Fibroblast of gingiva (primary cell): ENCODE measurements at regions not wholly inside any gene's neighbourhood (a gene's known extent, or its start where the extent isn't known, plus 50 kb on each side); places are given as distances from the start of the nearest gene placed in this dataset.

Experiments used
- DNase-seq: peaks from one replicate; pipeline ENCODE4 v3.0.0-alpha.2; 2011; ENCODE audit warnings: low read depth

- DNase-seq: no peak
Observed at GRCh38 chr7:45358287-45358686, 200.7 kb downstream of the RAMP3 start.

DNA sequence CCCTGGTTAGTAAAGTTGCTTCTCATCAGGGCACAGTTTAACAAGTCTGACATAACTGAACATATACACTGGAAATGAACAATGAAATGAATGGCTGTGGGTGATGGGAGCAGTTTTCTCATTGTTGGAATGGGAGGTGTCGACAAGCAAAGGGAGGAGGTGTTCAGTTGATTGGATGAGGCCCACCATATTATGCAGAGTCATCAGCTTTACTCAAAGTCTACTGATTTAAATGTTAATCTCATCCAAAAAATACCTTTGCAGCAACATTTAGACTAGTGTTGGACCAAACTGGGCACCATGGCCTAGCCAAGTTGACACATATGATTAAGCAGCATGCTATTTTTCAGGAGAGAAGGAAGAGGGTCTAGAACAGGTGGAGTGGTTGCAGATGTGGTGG is 201.7 kb downstream of the RAMP3 start:
- DNase-seq: no peak

- no peak for DNase-seq
Observed at GRCh38 chr7:45359776-45360175, 202.2 kb downstream of the RAMP3 start.

DNA sequence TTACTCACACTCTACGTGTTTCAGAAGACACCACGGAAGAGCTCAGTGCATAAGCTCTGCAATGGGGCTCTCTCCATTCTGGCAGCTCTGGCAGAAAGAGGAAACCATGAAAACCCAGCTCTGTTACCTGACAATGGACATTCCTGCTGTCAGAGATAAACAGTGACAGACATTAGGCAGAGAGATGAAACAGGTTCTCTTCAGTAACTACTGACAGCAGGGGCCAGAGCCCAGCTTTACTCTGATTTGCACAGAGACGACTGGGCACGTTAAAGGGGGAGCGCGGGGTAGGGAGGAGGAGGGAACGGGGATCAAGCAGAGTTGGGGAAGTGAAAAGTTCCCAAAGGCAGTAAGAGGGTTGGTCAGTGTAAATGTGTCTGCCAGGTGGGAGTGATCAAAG is 206.1 kb downstream of the RAMP3 start:
- DNase-seq: no peak

- no peak for DNase-seq
Observed at GRCh38 chr7:45365341-45365740, 207.8 kb downstream of the RAMP3 start.

DNA sequence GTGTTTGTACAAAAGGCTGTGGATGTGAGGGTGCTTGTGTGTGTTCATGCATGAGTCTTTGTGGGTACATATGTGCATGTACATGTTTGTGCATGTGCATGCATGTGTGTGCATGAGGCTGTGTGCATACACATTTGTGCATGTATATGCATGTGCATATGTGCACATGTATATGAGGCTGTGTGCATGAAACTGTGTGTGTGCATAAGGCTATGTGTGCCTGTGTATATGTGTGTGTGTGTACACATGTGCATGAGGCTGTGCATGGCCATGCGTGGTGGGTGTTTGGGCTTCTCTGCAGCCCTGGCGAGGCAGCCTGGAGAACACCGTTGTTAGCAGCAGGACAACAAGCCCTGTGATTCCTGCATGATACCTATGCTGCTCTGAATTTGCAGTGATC is 207.7 kb upstream of the ADCY1 start:
- no peak for DNase-seq

GRCh38 chr7:45367026-45367425 is 207.1 kb upstream of the ADCY1 start:
- DNase-seq: no peak

DNA sequence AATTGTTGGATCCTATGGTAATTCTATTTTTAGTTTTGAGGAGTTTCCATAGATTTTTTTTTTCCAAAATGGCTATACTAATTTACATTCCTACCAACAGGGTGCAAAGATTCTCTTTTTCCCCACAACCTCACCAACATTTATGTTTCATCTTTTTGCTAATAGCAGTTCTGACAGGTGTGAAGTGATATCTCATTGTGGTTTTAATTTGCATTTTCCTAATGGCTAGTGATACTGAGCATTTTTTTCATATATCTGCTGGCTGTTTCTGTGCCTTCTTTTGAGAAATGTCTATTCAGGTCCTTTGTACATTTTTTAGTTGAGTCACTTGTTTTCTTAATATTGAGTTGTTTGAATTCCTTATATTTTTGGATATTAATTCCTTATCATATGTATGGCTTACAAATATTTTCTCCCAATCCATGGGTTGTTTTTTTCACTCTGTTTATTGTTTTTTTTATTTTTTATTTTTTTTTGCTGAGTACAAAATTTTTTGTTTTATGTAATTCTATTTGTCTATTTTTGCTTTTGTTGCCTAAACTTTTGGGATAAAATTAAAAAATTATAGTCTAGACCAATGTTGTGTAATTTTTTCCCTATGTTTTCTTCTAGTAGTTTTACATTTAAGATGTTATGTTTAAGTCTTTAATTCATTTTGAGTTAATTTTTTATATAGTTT is 205.9 kb upstream of the ADCY1 start:
- DNase-seq: no peak

- DNase-seq: no peak
Observed at GRCh38 chr7:45384499-45384898, 189.7 kb upstream of the ADCY1 start.

GRCh38 chr7:45387837-45388236 is 186.3 kb upstream of the ADCY1 start:
- DNase-seq: no peak

DNA sequence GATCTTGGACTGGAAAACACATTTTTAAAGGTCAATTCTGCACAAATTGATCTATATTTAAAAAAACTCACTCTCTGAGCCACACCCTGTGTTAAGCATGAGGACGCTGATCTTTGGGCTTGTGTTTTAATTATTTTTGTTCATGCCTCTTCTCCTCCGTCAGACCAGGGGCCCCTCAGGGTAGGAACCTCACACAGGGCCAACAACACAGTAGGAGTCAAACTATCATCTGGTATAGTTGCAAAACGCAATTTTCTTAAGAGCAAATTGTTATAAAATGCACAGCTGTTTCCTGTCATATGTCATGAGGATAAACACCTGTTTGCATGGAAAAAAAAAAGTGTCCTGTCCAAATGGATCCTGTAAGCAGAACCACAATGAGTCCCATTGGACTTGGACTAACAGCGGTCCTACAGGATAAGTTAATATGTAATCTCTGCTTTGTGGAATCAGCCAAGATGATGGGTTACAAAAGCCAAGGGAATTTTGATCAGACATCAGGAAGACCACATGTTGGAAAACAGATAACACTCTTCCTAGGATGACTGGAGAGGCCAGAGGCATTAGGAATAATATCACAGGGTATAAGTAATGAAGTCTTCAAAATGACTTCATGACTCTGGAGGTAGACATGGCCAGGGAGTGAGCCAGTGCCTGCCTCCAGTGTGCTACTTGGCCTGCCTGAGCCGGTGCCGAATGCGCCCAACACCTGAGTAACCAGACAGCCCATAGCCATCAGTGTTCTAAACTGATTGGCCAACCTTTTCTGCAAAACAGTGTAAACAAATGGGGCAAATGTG is 184.9 kb upstream of the ADCY1 start:
- no peak for DNase-seq

DNA sequence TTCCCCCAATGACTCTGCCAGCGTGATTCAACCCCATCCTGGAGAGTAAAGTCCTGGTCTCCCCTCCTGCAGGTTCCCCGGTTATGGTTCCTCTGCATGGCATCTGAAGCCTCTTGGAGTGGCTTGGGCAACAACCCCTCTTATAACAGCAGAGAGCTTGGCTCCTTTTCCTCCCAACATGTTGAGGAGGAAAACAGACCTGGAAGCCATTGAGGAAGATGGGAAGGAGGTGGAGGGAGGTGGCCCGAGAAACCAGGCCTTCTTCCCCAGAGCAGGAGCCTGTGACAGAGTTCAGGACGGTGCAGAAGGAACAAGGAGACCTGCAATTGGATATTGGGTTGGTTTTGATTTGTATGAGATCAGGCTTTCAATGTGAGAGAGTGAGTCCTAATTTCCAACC is 184.0 kb upstream of the ADCY1 start:
- DNase-seq: no peak

DNA sequence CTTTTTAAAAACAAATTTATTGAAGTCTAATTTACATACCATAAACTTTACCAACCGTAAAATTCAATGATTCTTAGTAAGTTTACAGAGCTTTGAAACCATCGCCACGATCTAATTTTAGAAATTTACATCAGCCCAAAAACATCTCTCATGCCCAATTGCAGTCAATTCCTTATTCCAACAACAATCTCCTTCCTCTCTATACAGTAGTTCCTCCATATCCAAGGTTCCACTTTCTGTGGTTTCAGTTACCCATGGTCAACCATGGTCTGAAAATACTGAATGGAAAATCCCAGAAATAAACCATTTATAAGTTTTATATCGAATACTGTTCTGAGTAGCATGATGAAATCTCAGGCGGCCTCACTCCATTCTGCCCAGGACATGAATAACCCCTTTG is 183.4 kb upstream of the ADCY1 start:
- DNase-seq: no peak

DNA sequence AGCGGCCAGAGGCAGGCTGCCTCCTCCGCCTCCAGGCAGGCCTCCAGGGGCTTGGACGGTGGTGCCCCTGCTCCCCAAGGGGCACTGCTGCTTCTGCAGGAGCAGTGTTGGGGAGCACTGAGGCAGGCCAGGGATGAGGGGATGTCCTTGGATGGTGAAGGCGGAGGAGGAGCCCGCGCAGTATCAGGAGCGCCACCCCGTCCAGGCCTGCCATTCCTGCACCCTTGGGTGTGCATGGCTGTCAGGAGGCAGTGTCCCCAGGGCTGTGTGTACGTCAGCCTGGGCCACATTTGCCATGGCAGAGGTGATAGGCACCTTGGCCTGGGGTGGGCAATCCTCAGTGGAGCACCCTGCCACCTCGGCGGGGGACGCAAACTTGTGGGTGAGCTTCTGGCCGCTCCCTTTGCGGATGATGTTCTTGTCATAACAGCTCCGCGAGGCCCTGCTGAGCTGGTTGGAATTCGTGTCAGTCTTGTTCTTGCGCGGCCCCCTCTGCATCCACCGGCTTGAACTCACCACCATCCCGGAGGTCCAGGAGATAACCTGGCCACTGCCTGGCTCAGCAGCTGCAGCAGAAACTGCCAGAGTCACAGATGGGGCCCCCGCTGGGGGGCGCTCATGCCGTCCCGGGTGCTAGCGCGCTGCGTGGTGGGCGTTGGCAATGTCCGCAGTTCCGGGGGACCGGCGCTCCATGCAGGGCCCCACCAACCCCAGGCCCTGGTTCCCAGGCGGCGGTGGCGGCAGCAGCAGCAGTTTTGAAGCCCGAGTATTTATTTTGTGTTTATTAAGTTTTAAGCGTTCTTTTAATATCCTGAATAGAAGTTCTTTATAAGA is 182.3 kb upstream of the ADCY1 start:
- no peak for DNase-seq

DNA sequence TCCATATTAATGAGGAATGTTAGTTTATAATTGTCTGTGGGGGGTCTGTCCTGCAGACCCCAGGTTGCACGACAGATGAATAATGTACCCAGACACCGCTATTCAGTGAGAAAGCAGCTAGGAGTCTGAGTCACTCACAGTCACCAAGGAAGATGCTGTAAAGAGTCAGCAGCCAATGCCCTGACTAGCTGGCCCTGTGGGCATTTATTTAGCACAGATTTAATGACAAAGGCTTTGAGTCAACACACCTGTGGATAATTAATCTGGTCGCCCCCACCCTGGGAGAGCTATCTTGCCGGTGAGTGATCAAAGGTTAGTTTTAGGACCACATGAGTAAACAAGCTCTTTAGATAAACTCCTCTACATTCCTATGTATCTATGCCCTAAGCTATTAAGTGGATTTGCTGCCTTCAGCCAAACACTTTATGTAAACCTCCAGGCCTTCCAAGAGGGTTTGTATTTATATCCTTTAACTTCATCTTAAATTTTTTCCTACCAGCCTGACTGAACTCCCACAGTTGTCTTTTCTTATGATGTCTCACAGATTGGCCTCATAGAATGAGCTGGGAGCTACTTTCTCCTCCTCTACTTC is 180.0 kb upstream of the ADCY1 start:
- DNase-seq: no peak

- DNase-seq: no peak
Observed at GRCh38 chr7:45399069-45399468, 175.1 kb upstream of the ADCY1 start.

DNA sequence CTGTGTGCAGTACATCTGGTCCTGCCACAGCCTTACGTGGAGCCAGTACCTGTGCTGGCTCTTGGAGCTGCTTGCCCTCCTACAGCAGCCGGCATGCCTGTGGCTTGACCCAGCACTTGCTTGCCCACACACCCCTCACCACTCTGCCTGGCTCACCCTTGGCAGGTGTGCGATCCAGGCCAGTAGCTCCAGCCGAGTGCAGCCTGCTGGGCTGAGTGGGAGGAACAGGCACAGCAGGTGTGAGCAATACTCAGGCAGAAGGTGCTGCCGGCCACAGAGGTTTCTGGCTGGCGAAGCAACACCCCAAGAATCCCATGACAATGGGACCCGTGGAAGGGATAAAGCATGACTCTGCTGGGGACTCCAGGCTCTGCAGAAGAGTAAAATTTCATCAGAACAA is 173.5 kb upstream of the ADCY1 start:
- no peak for DNase-seq

DNA sequence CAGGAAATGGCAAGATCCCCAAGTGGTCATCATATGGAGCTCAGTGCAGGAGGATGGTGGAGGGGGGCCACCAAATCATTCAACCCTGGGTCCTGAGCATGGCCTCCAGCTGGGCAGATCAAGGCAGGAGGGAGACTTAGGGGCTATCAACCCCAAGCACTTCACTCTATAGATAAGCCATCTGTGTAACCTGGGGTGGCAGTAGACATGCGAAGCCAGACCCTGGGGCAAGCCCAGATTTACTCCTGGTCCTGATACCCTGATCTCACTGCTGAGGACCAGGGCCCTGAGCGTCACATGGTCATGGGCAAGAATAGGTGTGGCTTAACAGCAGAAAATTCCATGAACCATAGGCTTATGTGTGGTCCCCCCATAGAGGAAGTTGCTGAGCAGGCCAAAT is 173.0 kb upstream of the ADCY1 start:
- DNase-seq: no peak

GRCh38 chr7:45401851-45402250 is 172.3 kb upstream of the ADCY1 start:
- DNase-seq: no peak

DNA sequence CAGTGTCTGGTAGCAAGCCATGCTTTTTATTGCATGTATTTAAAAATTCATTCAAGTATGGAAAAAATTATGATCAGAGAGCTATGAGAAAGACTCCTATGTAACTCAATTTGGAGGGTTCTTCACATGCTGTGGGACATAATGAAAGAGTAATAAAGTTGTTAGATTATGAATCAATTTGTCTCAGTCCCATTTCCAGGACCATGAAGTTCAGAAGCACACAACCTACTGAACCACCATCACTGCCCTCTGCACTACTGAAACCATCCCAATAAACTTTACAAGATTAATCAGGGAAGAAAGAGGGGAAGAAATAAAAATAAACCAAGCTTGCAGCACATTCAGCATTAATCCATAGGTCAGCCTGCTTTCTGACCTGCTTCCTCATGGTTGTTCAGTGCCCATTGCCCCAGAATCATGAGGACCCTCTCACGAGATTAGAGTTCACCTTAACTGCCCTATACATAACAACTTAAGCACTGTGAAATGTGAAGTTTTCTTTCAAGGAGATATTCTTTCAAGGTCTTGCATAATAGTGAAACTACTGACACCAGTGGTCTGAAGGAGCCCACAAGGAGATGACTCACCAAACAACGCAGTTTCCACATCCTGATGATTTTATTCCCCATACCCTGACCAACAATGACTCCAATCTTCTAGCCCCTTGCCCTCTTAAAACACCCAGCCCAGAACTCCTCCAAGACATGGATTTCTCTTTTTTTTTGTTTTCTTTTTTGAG is 171.5 kb upstream of the ADCY1 start:
- DNase-seq: peak; percentile 68

DNA sequence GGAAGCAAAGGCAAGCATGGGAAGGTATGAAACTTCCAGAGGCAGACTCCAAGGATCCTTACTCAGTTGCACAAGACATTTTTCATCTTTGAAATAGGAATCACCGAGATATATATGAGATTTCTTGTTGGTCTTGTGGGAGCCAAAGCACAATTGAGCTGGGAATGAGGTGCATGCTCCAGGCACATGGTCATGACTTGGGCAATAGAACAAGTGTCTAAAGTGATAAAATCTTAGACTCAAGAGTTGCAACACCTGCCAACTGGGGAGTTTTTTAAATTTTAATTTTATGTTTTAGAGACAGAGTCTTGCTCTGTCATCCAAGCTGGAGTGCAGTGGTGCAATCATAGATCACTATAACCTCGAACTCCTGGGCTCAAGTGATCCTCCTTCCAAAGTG is 169.5 kb upstream of the ADCY1 start:
- DNase-seq: peak; percentile 22
